ENCODE measurements at regions not wholly inside any gene's neighbourhood (a gene's known extent, or its start where the extent isn't known, plus 50 kb on each side); places are given as distances from the start of the nearest gene placed in this dataset.

- TF ChIP-seq CTCF (conservative IDR thresholded peaks at IDR 0.05; ENCODE audit: low read depth in 2 of 2) (no peak), NANOG (IDR thresholded peaks at IDR 0.05; ENCODE audit: borderline replicate concordance) (no peak), ETS1 (IDR thresholded peaks at IDR 0.05) (no peak), EZH2phosphoT487 (IDR thresholded peaks at IDR 0.05; ENCODE audit: unreplicated experiment) (no peak), STAT1 (IDR thresholded peaks at IDR 0.05; ENCODE audit: unreplicated experiment) (no peak), CREB1 (CRISPR knock-in tag; IDR thresholded peaks at IDR 0.05; ENCODE audit: low read depth) (no peak), JUNB (IDR thresholded peaks at IDR 0.05; ENCODE audit: unreplicated experiment) (no peak), EZH2 (IDR thresholded peaks at IDR 0.05; ENCODE audit: low read depth, unreplicated experiment) (no peak)
Measured at GRCh38 chr11:70519117-70519516, 120.8 kb downstream of the CTTN start (continued).

- no peak overlapping the region for H3K27ac ChIP-seq (ENCODE audit: low read depth)
- no peak for DNase-seq (ENCODE audit: low spot score)
- H3K27ac Mint-ChIP-seq = no peak overlapping the region
- TF ChIP-seq ETS1 (IDR thresholded peaks at IDR 0.05) = no peak
- TF ChIP-seq REST (IDR thresholded peaks at IDR 0.05; ENCODE audit: unreplicated experiment) = no peak
- no peak for TF ChIP-seq NANOG (IDR thresholded peaks at IDR 0.05; ENCODE audit: borderline replicate concordance)
- TF ChIP-seq POLR2AphosphoS5 (IDR thresholded peaks at IDR 0.05; ENCODE audit: low read depth) = no peak
- no peak for TF ChIP-seq ZNF114 (CRISPR knock-in tag; IDR thresholded peaks at IDR 0.05)
- no peak for TF ChIP-seq EZH2phosphoT487 (IDR thresholded peaks at IDR 0.05; ENCODE audit: unreplicated experiment)
- no peak for TF ChIP-seq EZH2 (IDR thresholded peaks at IDR 0.05; ENCODE audit: low read depth, unreplicated experiment)
- TF ChIP-seq JUNB (IDR thresholded peaks at IDR 0.05; ENCODE audit: unreplicated experiment) = no peak
Measured at GRCh38 chr11:70521475-70522308, 123.4 kb downstream of the CTTN start.

More at GRCh38 chr11:70521475-70522308, 123.4 kb downstream of the CTTN start:
- H4K20me1 ChIP-seq (replicated peaks; ENCODE audit: insufficient read depth) = no peaks in the 10 kb centered on the region; the same call in 1 of the 2 replicates
- Mint-ChIP-seq H3K9me3 (no peaks in the 10 kb centered on the region), H3K36me3 (ENCODE audit: low read depth) (no peaks in the 10 kb centered on the region), H3K27me3 (ENCODE audit: insufficient read depth, low read depth, poor library complexity) (peaks cover 25% of the 10 kb centered on the region), H3K4me1 (peaks cover 62% of the 10 kb centered on the region), H3K4me3 (no peak overlapping the region)
- ATAC-seq = no peak
- H3K4me3 ChIP-seq = no peak overlapping the region
- peaks cover 7% of the 10 kb centered on the region for H3K79me2 ChIP-seq (replicated peaks; ENCODE audit: insufficient read depth)
- no peaks in the 10 kb centered on the region for H3K9me2 ChIP-seq (ENCODE audit: insufficient read depth)
- H3K36me3 ChIP-seq (ENCODE audit: insufficient read depth) = no peaks in the 10 kb centered on the region
- peaks cover 25% of the 10 kb centered on the region for H3K4me1 ChIP-seq (ENCODE audit: insufficient read depth)
- no peaks in the 10 kb centered on the region for H3F3A ChIP-seq (replicated peaks; ENCODE audit: low read depth)
- no peaks in the 10 kb centered on the region for H3K27me3 ChIP-seq (ENCODE audit: insufficient read depth)
- no peak overlapping the region for H3K4me2 ChIP-seq
- no peak overlapping the region for H2AFZ ChIP-seq

All from GM23338 (cell line).